ENCODE measurements at regions not wholly inside any gene's neighbourhood (a gene's known extent, or its start where the extent isn't known, plus 50 kb on each side); places are given as distances from the start of the nearest gene placed in this dataset.

DNA sequence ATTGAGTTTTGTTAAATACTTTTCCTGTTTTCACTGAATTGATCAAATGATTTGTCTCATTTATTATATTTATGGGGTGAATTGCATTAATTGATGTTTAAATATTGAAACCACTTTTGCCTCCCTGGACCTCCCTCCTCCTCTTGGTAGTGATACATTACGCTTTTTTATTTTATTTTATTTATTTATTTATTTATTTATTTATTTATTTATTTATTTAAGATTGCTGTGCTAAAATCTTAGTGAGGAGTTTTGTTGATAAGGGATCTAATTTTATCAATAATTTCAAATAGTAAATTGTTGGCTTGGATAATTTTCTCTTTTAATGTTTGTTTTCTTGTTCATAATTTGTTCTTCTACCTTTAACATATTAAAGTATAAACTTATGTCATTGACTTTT, 1281.0 kb upstream of the NXPH2 start:
- no peak for DNase-seq

GRCh38 chr2:140057928-140058327, 1277.7 kb upstream of the NXPH2 start:
- DNase-seq: no peak

GRCh38 chr2:140041811-140042210, 1261.6 kb upstream of the NXPH2 start:
- no peak for DNase-seq

DNA sequence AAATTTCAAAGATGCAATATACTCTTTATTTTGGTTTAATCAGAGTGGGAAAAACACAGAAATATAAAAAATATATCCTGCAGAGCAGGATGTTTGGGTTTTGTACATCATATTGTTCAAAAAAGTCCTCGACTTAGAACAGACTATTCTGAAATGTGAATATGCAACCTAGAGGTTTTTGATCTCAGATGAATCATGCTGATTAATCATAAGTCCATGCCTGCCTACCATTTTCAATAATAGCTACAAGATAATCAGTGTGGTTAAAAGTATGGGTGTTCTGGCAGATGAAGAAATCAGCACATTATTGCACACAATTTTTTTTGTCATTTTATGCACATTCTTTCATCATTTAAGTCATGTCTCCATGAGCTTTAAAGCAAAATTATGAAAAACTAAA, 1261.0 kb upstream of the NXPH2 start:
- no peak for DNase-seq

GRCh38 chr2:140033638-140034037, 1253.4 kb upstream of the NXPH2 start:
- no peak for DNase-seq

- no peak for DNase-seq
Observed at GRCh38 chr2:140027966-140028365, 1247.8 kb upstream of the NXPH2 start.

DNA sequence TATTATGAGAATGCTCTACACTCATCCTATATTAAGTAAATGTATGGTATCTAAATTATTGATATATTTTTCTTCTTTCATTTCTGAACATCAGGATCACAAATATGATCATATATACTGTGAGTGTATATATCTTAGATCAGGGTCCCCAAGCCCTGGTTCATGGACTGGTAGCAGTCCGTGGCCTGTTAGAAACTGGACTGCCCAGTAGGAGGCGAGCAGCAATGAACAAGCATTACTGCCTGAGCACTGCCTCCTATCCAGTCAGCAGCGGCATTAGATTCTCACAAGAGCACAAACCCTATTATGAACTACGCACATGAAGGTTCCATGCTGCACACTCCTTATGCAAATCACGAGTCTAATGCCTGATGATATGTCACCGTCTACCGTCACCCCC, 1247.1 kb upstream of the NXPH2 start:
- DNase-seq: no peak

DNA sequence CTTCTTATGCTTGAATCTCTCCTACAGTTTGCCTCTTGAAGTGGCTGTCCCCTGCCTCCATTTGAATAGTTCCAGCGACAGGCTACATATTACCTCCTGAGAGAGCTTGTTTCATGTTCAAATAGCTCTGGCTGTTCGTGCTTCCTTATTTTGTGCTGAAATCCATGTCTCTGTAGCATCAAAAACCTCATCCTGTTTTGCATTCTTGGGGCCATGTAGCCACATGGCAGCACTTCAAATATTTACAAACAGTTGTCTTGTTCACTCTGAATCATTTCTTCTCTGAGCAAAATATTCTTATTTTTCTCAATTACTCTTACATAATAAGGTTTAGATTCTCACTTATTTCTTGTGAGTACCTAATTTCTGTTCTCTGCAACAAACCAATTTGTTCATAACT, 1243.1 kb upstream of the NXPH2 start:
- DNase-seq: no peak

DNA sequence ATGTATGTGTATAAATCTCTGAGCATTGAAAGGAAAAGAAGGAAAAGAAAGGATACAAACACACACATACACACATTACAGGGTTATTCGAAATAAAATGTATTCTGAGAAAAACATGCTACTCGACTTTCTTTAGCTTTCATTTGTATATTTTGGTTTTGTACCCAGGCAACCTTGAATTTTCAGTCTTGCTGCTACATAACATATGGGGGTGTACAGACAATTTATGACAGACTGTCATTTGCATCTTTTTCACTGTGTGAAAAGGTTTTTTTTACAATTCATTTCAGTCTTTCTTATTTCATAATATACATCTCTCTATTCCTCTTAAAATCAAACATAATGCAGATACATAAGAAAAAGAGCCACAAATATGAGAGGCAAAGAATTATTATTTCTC, 1238.4 kb upstream of the NXPH2 start:
- no peak for DNase-seq

GRCh38 chr2:140014204-140014546, 1234.0 kb upstream of the NXPH2 start:
- no peak for DNase-seq

DNA sequence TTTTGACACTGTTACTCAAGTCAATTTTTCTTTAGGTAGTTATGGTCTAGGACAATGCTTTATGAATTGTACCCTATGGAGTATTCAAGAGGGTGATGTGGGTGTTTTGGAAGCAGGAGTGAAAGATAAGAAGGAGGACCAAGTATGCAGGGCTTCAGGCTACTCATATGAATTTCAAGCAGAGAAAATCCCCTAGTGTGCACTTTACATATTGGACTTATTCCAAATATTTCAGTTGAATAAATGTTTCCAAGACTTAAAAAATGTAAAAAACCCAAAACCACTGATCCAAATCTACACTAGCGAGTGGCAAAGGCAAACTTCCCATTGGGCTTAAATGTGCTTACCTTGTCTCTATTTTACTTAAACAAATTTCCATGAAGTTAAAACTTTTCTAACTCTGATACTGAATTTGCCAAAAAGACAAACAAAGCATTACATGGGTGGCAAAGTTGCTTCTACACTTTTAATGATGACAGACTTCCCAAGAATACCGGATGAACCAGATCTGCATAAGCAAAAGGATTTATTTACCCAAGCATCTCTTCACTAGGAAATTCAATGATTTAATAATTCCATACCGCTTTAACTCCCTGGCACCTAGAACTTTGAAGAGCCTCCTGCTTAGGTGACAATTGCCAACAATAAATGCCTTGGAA, 1233.5 kb upstream of the NXPH2 start:
- DNase-seq: no peak

DNA sequence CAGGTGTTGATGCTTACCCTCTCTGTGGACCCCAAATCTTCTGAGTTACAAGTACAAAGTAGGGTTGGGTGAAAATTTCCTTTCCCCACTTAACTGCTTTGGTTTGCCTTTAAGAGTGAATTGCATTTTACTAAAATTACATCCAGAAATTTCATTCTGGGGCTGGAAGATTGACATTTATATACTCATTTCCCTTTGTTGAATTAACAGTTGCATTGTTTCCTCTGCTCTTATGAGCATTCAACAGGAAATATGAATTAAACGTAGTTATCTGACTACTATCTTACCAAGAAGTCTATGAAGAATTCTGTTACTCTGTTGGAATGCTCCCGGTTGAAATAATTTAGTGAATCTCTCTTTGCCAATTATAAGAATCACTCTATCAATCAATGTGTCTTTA, 1231.1 kb upstream of the NXPH2 start:
- DNase-seq: no peak

DNA sequence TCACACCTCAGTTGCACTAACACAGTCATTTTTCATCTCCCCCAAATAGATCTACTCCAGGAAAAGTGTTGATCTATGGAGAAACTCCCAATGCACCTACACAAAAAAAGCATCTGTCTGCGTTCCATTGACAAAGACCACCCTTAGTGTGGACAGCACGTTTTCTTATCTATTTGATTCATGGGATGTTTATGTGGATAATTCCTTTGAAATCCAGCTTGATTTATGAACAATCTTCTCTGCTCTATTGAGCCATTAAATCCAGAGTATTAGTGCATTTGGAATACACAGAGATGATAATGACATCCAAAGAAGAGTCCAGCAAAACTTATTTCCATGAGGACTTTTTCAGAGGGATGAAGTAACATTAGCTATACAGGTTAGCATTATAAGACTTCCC, 1221.9 kb upstream of the NXPH2 start:
- DNase-seq: no peak

- no peak for DNase-seq
Observed at GRCh38 chr2:139992711-139993345, 1212.6 kb upstream of the NXPH2 start.

DNA sequence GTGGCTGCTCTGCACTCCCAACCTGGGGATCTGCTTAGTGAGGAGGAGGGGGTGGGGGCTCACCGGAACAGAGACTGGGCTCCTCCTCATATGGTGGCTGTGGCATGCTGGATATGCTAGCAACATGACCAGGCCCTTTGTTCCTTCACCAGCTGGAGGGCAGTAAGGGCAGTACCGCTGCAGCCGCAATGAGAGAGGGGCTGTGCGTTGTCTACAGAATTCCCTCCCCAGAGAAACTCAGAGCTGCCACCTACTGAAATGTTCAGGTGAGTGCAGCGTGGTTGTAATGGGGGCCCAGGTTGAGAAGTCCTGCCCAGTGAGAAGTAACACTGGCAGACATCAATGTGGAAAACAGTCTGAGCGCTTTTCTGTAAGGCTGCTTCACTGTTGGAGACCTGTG, 1211.9 kb upstream of the NXPH2 start:
- DNase-seq: no peak

- DNase-seq: no peak
Observed at GRCh38 chr2:139990646-139991335, 1210.6 kb upstream of the NXPH2 start.

- DNase-seq: no peak
Observed at GRCh38 chr2:139969323-139969722, 1189.1 kb upstream of the NXPH2 start.

GRCh38 chr2:139968588-139968987, 1188.4 kb upstream of the NXPH2 start:
- DNase-seq: no peak

- no peak for DNase-seq
Observed at GRCh38 chr2:139967665-139968064, 1187.5 kb upstream of the NXPH2 start.

DNA sequence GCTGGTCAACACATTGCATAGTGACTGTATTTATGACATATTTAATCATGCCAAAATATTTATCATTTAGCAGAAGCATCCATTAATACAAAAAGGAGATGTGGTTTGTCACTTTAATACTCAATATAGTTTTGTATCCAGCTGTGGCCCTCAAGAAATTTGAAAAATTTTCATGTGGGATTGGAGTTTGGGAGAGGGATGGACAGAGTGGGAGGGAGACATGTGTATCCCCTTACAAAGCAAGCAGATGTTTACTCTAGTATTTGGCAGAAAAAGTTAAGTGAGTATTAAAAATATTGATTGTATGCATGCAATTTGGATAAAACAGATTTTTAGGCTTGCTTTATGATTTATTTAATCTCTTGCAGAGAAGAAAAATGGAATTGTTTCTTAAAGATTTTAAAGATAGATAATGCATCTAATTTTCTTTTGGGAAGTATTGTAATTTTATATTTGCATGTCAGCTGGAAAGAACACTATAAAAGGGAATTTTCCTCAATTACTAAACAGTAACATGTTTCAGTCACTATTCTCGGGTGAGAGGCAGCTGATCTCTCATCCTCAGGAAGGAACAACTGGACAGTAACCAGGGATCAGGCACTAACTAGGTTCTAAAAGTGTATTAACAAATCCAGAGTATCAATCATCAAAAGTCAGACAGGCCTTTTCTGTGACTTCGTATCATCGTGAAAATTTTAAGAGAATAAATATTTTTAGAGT, 1184.7 kb upstream of the NXPH2 start:
- no peak for DNase-seq

GRCh38 chr2:139963863-139964355, 1183.7 kb upstream of the NXPH2 start:
- DNase-seq: no peak

DNA sequence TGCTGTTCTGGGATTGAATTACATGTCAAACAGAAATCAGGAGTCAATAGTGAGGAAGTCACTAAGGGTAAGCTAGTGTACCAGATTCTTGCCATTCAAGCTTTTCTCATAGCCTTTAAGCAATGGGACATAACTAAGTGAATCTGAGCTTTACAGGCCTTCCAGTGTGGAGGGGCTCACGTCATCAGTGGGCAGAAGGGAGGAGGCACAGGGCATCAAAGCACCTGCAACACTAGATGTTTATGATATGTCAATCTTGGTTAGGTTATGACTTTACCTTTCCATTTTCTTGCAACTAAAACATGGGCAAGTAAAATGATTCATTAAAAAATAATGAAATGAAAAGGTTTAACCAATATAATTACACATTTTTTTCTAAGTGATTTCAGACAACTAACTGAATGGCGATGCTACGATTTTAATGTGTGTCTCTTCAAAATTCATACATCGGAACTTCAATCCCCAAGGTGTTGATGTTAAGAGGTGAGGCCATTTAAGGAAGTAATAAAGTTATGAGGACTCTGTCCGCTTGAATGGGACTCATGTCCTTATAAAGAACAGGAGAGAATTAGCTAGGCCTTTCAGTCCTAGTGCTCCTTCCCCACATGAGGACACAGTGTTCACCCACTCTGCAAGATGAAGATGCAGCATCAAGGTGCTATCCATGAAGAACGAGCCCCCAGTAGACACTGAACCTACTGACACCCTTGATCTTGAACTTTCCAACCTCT, 1169.2 kb upstream of the NXPH2 start:
- DNase-seq: no peak

DNA sequence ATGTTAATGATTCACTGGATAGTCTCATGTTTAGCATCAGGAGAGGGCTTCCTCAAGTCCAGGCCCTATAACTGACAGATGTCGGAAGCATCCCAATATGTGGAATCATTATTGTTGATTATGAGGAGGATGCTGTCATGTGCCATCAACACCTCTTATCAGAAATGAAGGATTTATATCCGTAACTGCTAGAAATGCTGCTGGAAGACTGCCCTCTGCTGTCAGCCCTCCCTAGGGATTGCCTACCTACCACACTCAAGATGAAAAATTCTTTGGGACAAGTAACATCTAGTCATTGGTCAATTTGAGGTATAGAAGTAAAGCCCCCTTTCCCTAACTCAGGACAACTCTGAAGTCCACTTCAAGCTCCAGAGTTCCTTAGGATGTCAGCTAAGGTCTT, 1166.5 kb upstream of the NXPH2 start:
- DNase-seq: no peak
